HL-60 (cell line): ENCODE measurements at regions not wholly inside any gene's neighbourhood (a gene's known extent, or its start where the extent isn't known, plus 50 kb on each side); places are given as distances from the start of the nearest gene placed in this dataset.
"Not testable (repeated sequence)": the region's sequence is repeated elsewhere in the genome, so short reads cannot be mapped to it uniquely, and the experiment has no call there.

Experiments
- DNase-seq, 2 experiments: peaks; one replicate each; pipeline ENCODE4 v3.0.0-alpha.2; 2010 to 2020; ENCODE audit warnings: low read depth in 1 of 2, low spot score in 1 of 2
- H3K27ac ChIP-seq: fragments of 250-450 bp; sonication (Bioruptor Pico); replicated peaks from 2 replicates; pipeline ENCODE4 v1.5.1; 2020; ENCODE audit warnings: mild to moderate bottlenecking, moderate library complexity
- H3K27me3 ChIP-seq: fragments of 250-450 bp; sonication (Bioruptor Pico); 2 replicates; pipeline ENCODE4 v1.5.1; 2021; ENCODE audit warnings: mild to moderate bottlenecking, moderate library complexity; ENCODE audit not compliant: insufficient read depth, poor library complexity, severe bottlenecking
- H3K4me3 ChIP-seq: replicated peaks from 2 replicates; pipeline ENCODE4 v1.5.1; 2011; ENCODE audit warnings: mild to moderate bottlenecking, control low read depth, low read length; ENCODE audit not compliant: insufficient read depth
- CTCF ChIP-seq: IDR thresholded peaks from one replicate; pipeline ENCODE4 v1.5.1; 2011; ENCODE audit warnings: low read length, control low read depth, inconsistent platforms; ENCODE audit not compliant: insufficient read depth
- GABPA ChIP-seq: IDR thresholded peaks from 2 replicates; pipeline ENCODE4 v1.6.1; 2012; ENCODE audit warnings: low read depth
- POLR2AphosphoS5 ChIP-seq: IDR thresholded peaks from 2 replicates; pipeline ENCODE4 v1.6.1; 2012; ENCODE audit warnings: low read depth
- REST ChIP-seq: IDR thresholded peaks from 2 replicates; pipeline ENCODE4 v1.6.1; 2012; ENCODE audit warnings: low read depth; ENCODE audit not compliant: insufficient replicate concordance
- SPI1 ChIP-seq: IDR thresholded peaks from 2 replicates; pipeline ENCODE4 v1.6.1; 2012; ENCODE audit warnings: low read depth, mild to moderate bottlenecking, borderline replicate concordance

GRCh38 chr1:72394457-72394856 is 112.1 kb upstream of the NEGR1 start:
- Histone ChIP-seq H3K27me3 (no peaks in the 10 kb centered on the region), H3K4me3 (no peak overlapping the region), H3K27ac (no peak overlapping the region)
- TF ChIP-seq SPI1 (no peak), POLR2AphosphoS5 (no peak), REST (no peak), GABPA (no peak)
- DNase-seq = no peak

- H3K27ac ChIP-seq = no peak overlapping the region
- TF ChIP-seq REST (no peak), GABPA (no peak)
- no peaks in the 10 kb centered on the region for H3K27me3 ChIP-seq
Observed at GRCh38 chr1:72379072-72379471, 96.7 kb upstream of the NEGR1 start.

GRCh38 chr1:72375226-72375625 is 92.9 kb upstream of the NEGR1 start:
- Histone ChIP-seq H3K4me3 (no peak overlapping the region), H3K27me3 (no peaks in the 10 kb centered on the region), H3K27ac (no peak overlapping the region)
- DNase-seq = no peak
- TF ChIP-seq REST = no peak
- no peak for TF ChIP-seq SPI1
- no peak for TF ChIP-seq POLR2AphosphoS5
- TF ChIP-seq GABPA = no peak
- TF ChIP-seq CTCF = no peak

More at GRCh38 chr1:72379072-72379471, 96.7 kb upstream of the NEGR1 start:
- H3K4me3 ChIP-seq = no peak overlapping the region
- no peak for DNase-seq

GRCh38 chr1:72371259-72372035 is 89.1 kb upstream of the NEGR1 start:
- Histone ChIP-seq H3K27me3 (no peaks in the 10 kb centered on the region), H3K4me3 (no peak overlapping the region), H3K27ac (no peak overlapping the region)
- no peak for DNase-seq
- TF ChIP-seq CTCF (no peak), POLR2AphosphoS5 (no peak), REST (no peak), SPI1 (no peak), GABPA (no peak)

- not testable (repeated sequence) for H3K27ac ChIP-seq, H3K4me3 ChIP-seq, DNase-seq, H3K27me3 ChIP-seq
Observed at GRCh38 chr1:72370836-72371235, 88.5 kb upstream of the NEGR1 start.
